ENCODE measurements at regions not wholly inside any gene's neighbourhood (a gene's known extent, or its start where the extent isn't known, plus 50 kb on each side); places are given as distances from the start of the nearest gene placed in this dataset.
"Not testable (repeated sequence)": the region's sequence is repeated elsewhere in the genome, so short reads cannot be mapped to it uniquely, and the experiment has no call there.

DNA sequence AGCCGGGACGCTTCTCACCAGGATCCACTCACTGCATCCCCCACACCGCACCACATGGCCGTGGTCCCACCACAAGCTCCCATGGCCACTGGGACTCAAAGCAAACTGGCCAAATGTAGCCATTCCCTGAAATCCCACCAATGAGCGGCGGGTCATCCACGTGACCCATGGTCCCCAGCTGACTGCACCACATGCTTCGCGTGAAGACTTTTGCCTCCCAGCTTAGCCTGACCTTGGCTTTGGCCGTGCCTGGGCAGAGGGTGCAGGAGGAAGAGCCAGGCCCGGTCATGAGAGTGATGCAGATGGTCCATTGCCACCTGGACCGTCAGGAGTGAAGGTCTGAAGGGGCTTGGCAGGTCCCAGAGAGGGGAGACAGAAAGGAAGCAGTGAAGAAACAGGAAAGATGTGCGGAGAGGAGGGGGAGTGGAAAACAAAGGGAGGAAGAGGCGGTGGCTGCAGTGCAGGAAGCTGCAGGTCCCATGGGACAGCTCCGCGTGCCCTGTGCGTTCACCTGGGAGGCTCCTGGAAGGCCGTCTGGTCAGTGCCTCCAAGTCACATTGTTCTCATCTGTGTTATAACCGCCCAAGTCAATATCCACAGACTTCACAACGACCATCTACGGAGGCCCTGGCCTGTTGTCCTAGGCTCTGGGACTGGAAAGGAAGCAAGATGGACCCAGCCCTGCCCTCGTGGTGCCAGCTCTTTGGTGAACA is 167.8 kb upstream of the AJAP1 start:
- H3K4me1 ChIP-seq (ENCODE audit: control insufficient read depth, insufficient read depth, low read length) = peaks cover 32% of the 10 kb centered on the region
- no peak overlapping the region for H3K4me3 ChIP-seq (ENCODE audit: low read depth, low read length)
- WGBS (ENCODE audit: insufficient coverage) = 91% methylated on average over 22 of the region's 22 CpGs
- no peaks in the 10 kb centered on the region for H3K36me3 ChIP-seq (ENCODE audit: control insufficient read depth, insufficient read depth, low read length)
- H3K27ac ChIP-seq (ENCODE audit: low read depth, low read length) = no peak overlapping the region
- H3K27me3 ChIP-seq (ENCODE audit: control insufficient read depth, insufficient read depth, low read length) = no peaks in the 10 kb centered on the region
- peaks cover 1% of the 10 kb centered on the region for H3K9me3 ChIP-seq (ENCODE audit: control insufficient read depth, insufficient read depth, low read length)
- no peak for DNase-seq (ENCODE audit: low read depth in 4 of 6, low spot score in 6 of 6)

DNA sequence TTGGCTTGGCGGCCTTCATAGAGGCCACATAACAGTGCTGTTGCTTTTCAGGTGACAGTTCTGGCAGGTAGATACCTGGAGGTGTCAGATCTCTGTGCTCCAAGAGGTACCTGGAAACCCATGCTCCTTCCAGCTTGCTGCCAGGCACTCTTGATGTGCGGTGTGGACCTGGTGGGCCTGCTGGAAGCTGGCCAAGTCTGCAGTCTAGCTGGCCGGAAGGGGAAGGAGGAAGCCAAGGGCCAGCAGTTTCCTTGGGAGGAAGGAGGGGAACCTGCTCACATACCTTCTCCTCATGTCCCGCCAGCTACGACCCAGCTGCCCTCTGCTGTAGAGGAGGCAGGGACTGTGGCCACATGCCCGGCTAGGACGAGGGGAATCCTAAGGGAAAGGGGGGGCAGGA is 166.4 kb upstream of the AJAP1 start:
- Histone ChIP-seq H3K4me3 (ENCODE audit: low read depth, low read length) (no peak overlapping the region), H3K36me3 (ENCODE audit: control insufficient read depth, insufficient read depth, low read length) (no peaks in the 10 kb centered on the region), H3K9me3 (ENCODE audit: control insufficient read depth, insufficient read depth, low read length) (peaks cover 1% of the 10 kb centered on the region), H3K27ac (ENCODE audit: low read depth, low read length) (no peak overlapping the region), H3K27me3 (ENCODE audit: control insufficient read depth, insufficient read depth, low read length) (no peaks in the 10 kb centered on the region), H3K4me1 (ENCODE audit: control insufficient read depth, insufficient read depth, low read length) (peaks cover 22% of the 10 kb centered on the region)
- DNase-seq (ENCODE audit: low read depth in 4 of 6, low spot score in 6 of 6) = no peak
- WGBS (ENCODE audit: insufficient coverage) = 76% methylated on average over 7 of the region's 7 CpGs

- no peak for DNase-seq (ENCODE audit: low read depth in 4 of 6, low spot score in 6 of 6)
- peaks cover 13% of the 10 kb centered on the region for H3K4me1 ChIP-seq (ENCODE audit: control insufficient read depth, insufficient read depth, low read length)
- no peaks in the 10 kb centered on the region for H3K27me3 ChIP-seq (ENCODE audit: control insufficient read depth, insufficient read depth, low read length)
- no peak overlapping the region for H3K4me3 ChIP-seq (ENCODE audit: low read depth, low read length)
- peaks cover 1% of the 10 kb centered on the region for H3K9me3 ChIP-seq (ENCODE audit: control insufficient read depth, insufficient read depth, low read length)
- 83% methylated on average over 6 of the region's 7 CpGs for WGBS (ENCODE audit: insufficient coverage)
- no peaks in the 10 kb centered on the region for H3K36me3 ChIP-seq (ENCODE audit: control insufficient read depth, insufficient read depth, low read length)
- H3K27ac ChIP-seq (ENCODE audit: low read depth, low read length) = no peak overlapping the region
Measured at GRCh38 chr1:4489486-4489885, 164.9 kb upstream of the AJAP1 start.

GRCh38 chr1:4489992-4490391 is 164.4 kb upstream of the AJAP1 start:
- not testable (repeated sequence) for H3K27me3 ChIP-seq (ENCODE audit: control insufficient read depth, insufficient read depth, low read length); DNase-seq (ENCODE audit: low read depth in 4 of 6, low spot score in 6 of 6); H3K27ac ChIP-seq (ENCODE audit: low read depth, low read length); H3K9me3 ChIP-seq (ENCODE audit: control insufficient read depth, insufficient read depth, low read length); H3K36me3 ChIP-seq (ENCODE audit: control insufficient read depth, insufficient read depth, low read length); H3K4me3 ChIP-seq (ENCODE audit: low read depth, low read length)
- peaks cover 13% of the 10 kb centered on the region for H3K4me1 ChIP-seq (ENCODE audit: control insufficient read depth, insufficient read depth, low read length)

DNA sequence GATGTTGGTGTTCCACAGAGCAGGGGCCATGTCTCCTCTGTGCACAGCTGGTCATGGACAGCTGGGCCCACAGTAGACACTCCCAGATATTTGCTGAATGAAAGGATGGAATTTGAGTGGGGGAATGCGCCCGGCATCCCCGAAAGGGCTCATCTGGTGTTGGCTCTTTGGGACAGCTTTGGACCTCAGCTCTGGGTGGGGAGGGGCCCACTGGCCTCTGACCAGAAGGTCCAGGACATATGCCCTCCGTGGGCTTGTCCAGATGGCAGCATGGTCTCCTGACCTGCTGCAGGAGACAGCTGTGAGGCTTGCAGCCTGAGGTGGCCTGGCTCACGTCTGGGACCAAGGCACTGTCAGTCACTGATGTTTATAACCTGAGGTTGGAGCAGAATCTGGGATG is 160.4 kb upstream of the AJAP1 start:
- no peak overlapping the region for H3K4me3 ChIP-seq (ENCODE audit: low read depth, low read length)
- H3K9me3 ChIP-seq (ENCODE audit: control insufficient read depth, insufficient read depth, low read length) = peaks cover 1% of the 10 kb centered on the region
- no peak for DNase-seq (ENCODE audit: low read depth in 4 of 6, low spot score in 6 of 6)
- H3K4me1 ChIP-seq (ENCODE audit: control insufficient read depth, insufficient read depth, low read length) = no peaks in the 10 kb centered on the region
- no peaks in the 10 kb centered on the region for H3K36me3 ChIP-seq (ENCODE audit: control insufficient read depth, insufficient read depth, low read length)
- 81% methylated on average over 5 of the region's 5 CpGs for WGBS (ENCODE audit: insufficient coverage)
- H3K27me3 ChIP-seq (ENCODE audit: control insufficient read depth, insufficient read depth, low read length) = no peaks in the 10 kb centered on the region
- no peak overlapping the region for H3K27ac ChIP-seq (ENCODE audit: low read depth, low read length)

- H3K36me3 ChIP-seq (ENCODE audit: control insufficient read depth, insufficient read depth, low read length) = no peaks in the 10 kb centered on the region
- H3K9me3 ChIP-seq (ENCODE audit: control insufficient read depth, insufficient read depth, low read length) = peaks cover 1% of the 10 kb centered on the region
- DNase-seq (ENCODE audit: low read depth in 4 of 6, low spot score in 6 of 6) = no peak
- no peak overlapping the region for H3K27ac ChIP-seq (ENCODE audit: low read depth, low read length)
- 17% methylated on average over 5 of the region's 7 CpGs for WGBS (ENCODE audit: insufficient coverage)
- no peaks in the 10 kb centered on the region for H3K27me3 ChIP-seq (ENCODE audit: control insufficient read depth, insufficient read depth, low read length)
- no peaks in the 10 kb centered on the region for H3K4me1 ChIP-seq (ENCODE audit: control insufficient read depth, insufficient read depth, low read length)
- no peak overlapping the region for H3K4me3 ChIP-seq (ENCODE audit: low read depth, low read length)
Measured at GRCh38 chr1:4494558-4494957, 159.9 kb upstream of the AJAP1 start.

DNA sequence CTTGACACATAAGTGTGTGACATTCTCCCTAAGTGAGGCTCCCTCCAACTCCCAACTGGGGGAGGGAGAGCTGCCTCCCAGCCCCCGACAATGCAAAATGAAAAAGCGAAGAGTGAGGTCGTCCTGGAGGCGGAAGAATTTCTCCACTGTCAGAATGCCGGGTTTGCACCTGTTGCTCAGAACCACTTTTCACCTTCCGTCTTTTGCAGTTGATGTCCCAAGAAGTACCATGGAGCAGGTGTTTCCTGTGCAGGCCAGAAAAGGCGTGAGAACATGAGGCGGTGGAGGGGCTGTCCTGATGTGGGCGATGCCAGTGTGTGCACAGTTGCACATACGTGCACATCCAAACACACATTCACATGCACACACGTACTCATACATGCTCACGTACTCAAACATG is 158.6 kb upstream of the AJAP1 start:
- no peak overlapping the region for H3K4me3 ChIP-seq (ENCODE audit: low read depth, low read length)

GRCh38 chr1:4500441-4500840 is 154.0 kb upstream of the AJAP1 start:
- Histone ChIP-seq H3K36me3 (ENCODE audit: control insufficient read depth, insufficient read depth, low read length) (no peaks in the 10 kb centered on the region), H3K27ac (ENCODE audit: low read depth, low read length) (no peak overlapping the region), H3K4me1 (ENCODE audit: control insufficient read depth, insufficient read depth, low read length) (no peaks in the 10 kb centered on the region), H3K4me3 (ENCODE audit: low read depth, low read length) (no peak overlapping the region), H3K9me3 (ENCODE audit: control insufficient read depth, insufficient read depth, low read length) (no peaks in the 10 kb centered on the region), H3K27me3 (ENCODE audit: control insufficient read depth, insufficient read depth, low read length) (no peaks in the 10 kb centered on the region)
- no peak for DNase-seq (ENCODE audit: low read depth in 4 of 6, low spot score in 6 of 6)
- 98% methylated on average over 11 of the region's 11 CpGs for WGBS (ENCODE audit: insufficient coverage)

More for the DNA sequence above, 158.6 kb upstream of the AJAP1 start:
- H3K36me3 ChIP-seq (ENCODE audit: control insufficient read depth, insufficient read depth, low read length) = no peaks in the 10 kb centered on the region
- no peaks in the 10 kb centered on the region for H3K9me3 ChIP-seq (ENCODE audit: control insufficient read depth, insufficient read depth, low read length)
- no peaks in the 10 kb centered on the region for H3K4me1 ChIP-seq (ENCODE audit: control insufficient read depth, insufficient read depth, low read length)
- WGBS (ENCODE audit: insufficient coverage) = 92% methylated on average over 11 of the region's 12 CpGs
- H3K27ac ChIP-seq (ENCODE audit: low read depth, low read length) = no peak overlapping the region
- no peaks in the 10 kb centered on the region for H3K27me3 ChIP-seq (ENCODE audit: control insufficient read depth, insufficient read depth, low read length)
- DNase-seq (ENCODE audit: low read depth in 4 of 6, low spot score in 6 of 6) = no peak

DNA sequence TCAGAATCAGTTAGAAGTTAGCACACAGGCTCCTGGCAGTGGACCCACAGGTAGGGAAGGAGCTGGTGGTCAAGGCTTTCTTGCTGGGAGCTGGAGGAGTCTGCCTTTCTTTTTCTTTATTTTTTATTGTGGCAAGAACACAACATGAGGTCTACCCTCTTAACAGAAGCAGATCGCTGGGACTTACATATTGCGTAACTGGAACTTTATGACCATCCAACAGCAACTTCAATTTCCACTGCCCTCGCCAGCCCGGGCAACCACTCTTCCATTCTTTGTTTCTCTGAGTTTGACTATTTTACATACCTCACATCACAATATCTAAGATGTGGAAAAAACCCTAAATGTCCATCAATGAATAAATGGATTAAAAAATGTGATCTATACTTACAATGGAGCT is 147.8 kb upstream of the AJAP1 start:
- no peak for DNase-seq (ENCODE audit: low read depth in 4 of 6, low spot score in 6 of 6)
- Histone ChIP-seq H3K36me3 (ENCODE audit: control insufficient read depth, insufficient read depth, low read length) (no peaks in the 10 kb centered on the region), H3K27me3 (ENCODE audit: control insufficient read depth, insufficient read depth, low read length) (no peaks in the 10 kb centered on the region), H3K27ac (ENCODE audit: low read depth, low read length) (no peak overlapping the region), H3K4me1 (ENCODE audit: control insufficient read depth, insufficient read depth, low read length) (no peaks in the 10 kb centered on the region), H3K4me3 (ENCODE audit: low read depth, low read length) (no peak overlapping the region), H3K9me3 (ENCODE audit: control insufficient read depth, insufficient read depth, low read length) (no peaks in the 10 kb centered on the region)
- 91% methylated on average over 2 of the region's 4 CpGs for WGBS (ENCODE audit: insufficient coverage)

GRCh38 chr1:4509206-4509605 is 145.2 kb upstream of the AJAP1 start:
- H3K27me3 ChIP-seq (ENCODE audit: control insufficient read depth, insufficient read depth, low read length) = no peaks in the 10 kb centered on the region
- no peak overlapping the region for H3K27ac ChIP-seq (ENCODE audit: low read depth, low read length)
- no peaks in the 10 kb centered on the region for H3K36me3 ChIP-seq (ENCODE audit: control insufficient read depth, insufficient read depth, low read length)
- WGBS (ENCODE audit: insufficient coverage) = 63% methylated on average over 7 of the region's 8 CpGs
- no peak for DNase-seq (ENCODE audit: low read depth in 4 of 6, low spot score in 6 of 6)
- no peak overlapping the region for H3K4me3 ChIP-seq (ENCODE audit: low read depth, low read length)
- peaks cover 22% of the 10 kb centered on the region for H3K4me1 ChIP-seq (ENCODE audit: control insufficient read depth, insufficient read depth, low read length)
- H3K9me3 ChIP-seq (ENCODE audit: control insufficient read depth, insufficient read depth, low read length) = no peaks in the 10 kb centered on the region

All from spinal cord (tissue), 9 donors.